ENCODE measurements at regions not wholly inside any gene's neighbourhood (a gene's known extent, or its start where the extent isn't known, plus 50 kb on each side); places are given as distances from the start of the nearest gene placed in this dataset.

- no peak overlapping the region for H3K18ac ChIP-seq (ENCODE audit: low read depth in 1 of 2, low read length in 2 of 2)
- H4K91ac ChIP-seq (ENCODE audit: low read length): no peak overlapping the region
- H3K79me1 ChIP-seq (replicated peaks; ENCODE audit: low read length, poor library complexity, severe bottlenecking): no peaks in the 10 kb centered on the region
- no peak overlapping the region for H3K27ac ChIP-seq (ENCODE audit: low read length, poor library complexity, severe bottlenecking)
- no peak overlapping the region for H3K4ac ChIP-seq (ENCODE audit: low read depth in 1 of 2, low read length in 2 of 2)
- no peaks in the 10 kb centered on the region for H3K27me3 ChIP-seq (ENCODE audit: control insufficient read depth in 1 of 2, insufficient read depth in 1 of 2, low read length in 2 of 2)
- no peak overlapping the region for H2AK5ac ChIP-seq (ENCODE audit: low read length, severe bottlenecking)
- no peak overlapping the region for H3K23ac ChIP-seq (ENCODE audit: low read length in 2 of 2)
- no peak overlapping the region for H3K9ac ChIP-seq (ENCODE audit: low read length)
- 48% methylated on average over 2 of the region's 2 CpGs for WGBS
- H3K14ac ChIP-seq (ENCODE audit: low read length in 2 of 2): no peak overlapping the region
- no peak overlapping the region for H2BK120ac ChIP-seq (ENCODE audit: low read depth, low read length)
- no peak overlapping the region for H2BK12ac ChIP-seq (ENCODE audit: low read length in 2 of 2)
- H3K4me3 ChIP-seq (ENCODE audit: insufficient read depth in 1 of 2, low read depth in 1 of 2, low read length in 2 of 2): no peak overlapping the region
- no peak overlapping the region for H2AFZ ChIP-seq (ENCODE audit: low read depth, low read length)
- DNase-seq: no peak
- H3K36me3 ChIP-seq (ENCODE audit: control insufficient read depth in 1 of 2, insufficient read depth in 2 of 2, low read depth in 1 of 2, low read length in 2 of 2): no peaks in the 10 kb centered on the region
- no peak overlapping the region for H2BK5ac ChIP-seq (ENCODE audit: low read depth, low read length, poor library complexity, severe bottlenecking)
- no peaks in the 10 kb centered on the region for H3K9me3 ChIP-seq (ENCODE audit: control insufficient read depth, low read length)
- H2BK15ac ChIP-seq (ENCODE audit: low read depth, poor library complexity, severe bottlenecking): no peak overlapping the region
- H4K8ac ChIP-seq (ENCODE audit: low read length): no peak overlapping the region
- peaks cover 2% of the 10 kb centered on the region for H3K4me1 ChIP-seq (ENCODE audit: control insufficient read depth, insufficient read depth, low read depth, low read length)
- H3K4me2 ChIP-seq (ENCODE audit: low read length, poor library complexity, severe bottlenecking): no peak overlapping the region
Measured at GRCh38 chr10:33573606-33574005, 239.1 kb upstream of the NRP1 start.

- H3K9me3 ChIP-seq (ENCODE audit: control insufficient read depth, low read length): no peaks in the 10 kb centered on the region
- no peaks in the 10 kb centered on the region for H3K36me3 ChIP-seq (ENCODE audit: control insufficient read depth in 1 of 2, insufficient read depth in 2 of 2, low read depth in 1 of 2, low read length in 2 of 2)
- H2BK12ac ChIP-seq (ENCODE audit: low read length in 2 of 2): no peak overlapping the region
- H2AK5ac ChIP-seq (ENCODE audit: low read length, severe bottlenecking): no peak overlapping the region
- H2BK5ac ChIP-seq (ENCODE audit: low read depth, low read length, poor library complexity, severe bottlenecking): no peak overlapping the region
- H3K9ac ChIP-seq (ENCODE audit: low read length): no peak overlapping the region
- H3K4ac ChIP-seq (ENCODE audit: low read depth in 1 of 2, low read length in 2 of 2): no peak overlapping the region
- H3K18ac ChIP-seq (ENCODE audit: low read depth in 1 of 2, low read length in 2 of 2): no peak overlapping the region
- no peak overlapping the region for H2AFZ ChIP-seq (ENCODE audit: low read depth, low read length)
- no peak overlapping the region for H2BK15ac ChIP-seq (ENCODE audit: low read depth, poor library complexity, severe bottlenecking)
- H3K79me1 ChIP-seq (replicated peaks; ENCODE audit: low read length, poor library complexity, severe bottlenecking): no peaks in the 10 kb centered on the region
- no peak overlapping the region for H3K23ac ChIP-seq (ENCODE audit: low read length in 2 of 2)
- H3K27me3 ChIP-seq (ENCODE audit: control insufficient read depth in 1 of 2, insufficient read depth in 1 of 2, low read length in 2 of 2): no peaks in the 10 kb centered on the region
- H3K4me3 ChIP-seq (ENCODE audit: insufficient read depth in 1 of 2, low read depth in 1 of 2, low read length in 2 of 2): no peak overlapping the region
- H3K4me2 ChIP-seq (ENCODE audit: low read length, poor library complexity, severe bottlenecking): no peak overlapping the region
- DNase-seq: no peak
- H2BK120ac ChIP-seq (ENCODE audit: low read depth, low read length): no peak overlapping the region
- no peak overlapping the region for H4K91ac ChIP-seq (ENCODE audit: low read length)
- peaks cover 2% of the 10 kb centered on the region for H3K4me1 ChIP-seq (ENCODE audit: control insufficient read depth, insufficient read depth, low read depth, low read length)
- 94% methylated on average over 1 of the region's 1 CpG for WGBS
- H3K14ac ChIP-seq (ENCODE audit: low read length in 2 of 2): no peak overlapping the region
- no peak overlapping the region for H3K27ac ChIP-seq (ENCODE audit: low read length, poor library complexity, severe bottlenecking)
- no peak overlapping the region for H4K8ac ChIP-seq (ENCODE audit: low read length)
Measured at GRCh38 chr10:33571616-33572015, 237.1 kb upstream of the NRP1 start.

- WGBS: 69% methylated on average over 3 of the region's 3 CpGs
- Histone ChIP-seq H3K18ac (ENCODE audit: low read depth in 1 of 2, low read length in 2 of 2) (no peak overlapping the region), H2BK15ac (ENCODE audit: low read depth, poor library complexity, severe bottlenecking) (no peak overlapping the region), H4K8ac (ENCODE audit: low read length) (no peak overlapping the region), H2AFZ (ENCODE audit: low read depth, low read length) (no peak overlapping the region), H3K9me3 (ENCODE audit: control insufficient read depth, low read length) (no peaks in the 10 kb centered on the region), H3K27me3 (ENCODE audit: control insufficient read depth in 1 of 2, insufficient read depth in 1 of 2, low read length in 2 of 2) (no peaks in the 10 kb centered on the region), H3K79me1 (replicated peaks; ENCODE audit: low read length, poor library complexity, severe bottlenecking) (no peaks in the 10 kb centered on the region), H3K9ac (ENCODE audit: low read length) (no peak overlapping the region), H2BK5ac (ENCODE audit: low read depth, low read length, poor library complexity, severe bottlenecking) (no peak overlapping the region), H3K14ac (ENCODE audit: low read length in 2 of 2) (no peak overlapping the region), H3K36me3 (ENCODE audit: control insufficient read depth in 1 of 2, insufficient read depth in 2 of 2, low read depth in 1 of 2, low read length in 2 of 2) (no peaks in the 10 kb centered on the region), H4K91ac (ENCODE audit: low read length) (no peak overlapping the region), H3K4me1 (ENCODE audit: control insufficient read depth, insufficient read depth, low read depth, low read length) (peaks cover 2% of the 10 kb centered on the region), H3K4ac (ENCODE audit: low read depth in 1 of 2, low read length in 2 of 2) (no peak overlapping the region), H2BK120ac (ENCODE audit: low read depth, low read length) (no peak overlapping the region), H2BK12ac (ENCODE audit: low read length in 2 of 2) (no peak overlapping the region), H3K23ac (ENCODE audit: low read length in 2 of 2) (no peak overlapping the region), H3K27ac (ENCODE audit: low read length, poor library complexity, severe bottlenecking) (no peak overlapping the region), H3K4me2 (ENCODE audit: low read length, poor library complexity, severe bottlenecking) (no peak overlapping the region), H2AK5ac (ENCODE audit: low read length, severe bottlenecking) (no peak overlapping the region), H3K4me3 (ENCODE audit: insufficient read depth in 1 of 2, low read depth in 1 of 2, low read length in 2 of 2) (no peak overlapping the region)
- no peak for DNase-seq
Measured at GRCh38 chr10:33570495-33570894, 236.0 kb upstream of the NRP1 start.

GRCh38 chr10:33569702-33570101, 235.2 kb upstream of the NRP1 start:
- H3K4me3 ChIP-seq (ENCODE audit: insufficient read depth in 1 of 2, low read depth in 1 of 2, low read length in 2 of 2): no peak overlapping the region
- no peak overlapping the region for H3K27ac ChIP-seq (ENCODE audit: low read length, poor library complexity, severe bottlenecking)
- H3K14ac ChIP-seq (ENCODE audit: low read length in 2 of 2): no peak overlapping the region
- no peaks in the 10 kb centered on the region for H3K9me3 ChIP-seq (ENCODE audit: control insufficient read depth, low read length)
- H3K4me2 ChIP-seq (ENCODE audit: low read length, poor library complexity, severe bottlenecking): no peak overlapping the region
- no peak overlapping the region for H3K4ac ChIP-seq (ENCODE audit: low read depth in 1 of 2, low read length in 2 of 2)
- H2BK12ac ChIP-seq (ENCODE audit: low read length in 2 of 2): no peak overlapping the region
- no peak overlapping the region for H3K9ac ChIP-seq (ENCODE audit: low read length)
- H3K4me1 ChIP-seq (ENCODE audit: control insufficient read depth, insufficient read depth, low read depth, low read length): peaks cover 2% of the 10 kb centered on the region
- no peak overlapping the region for H2AFZ ChIP-seq (ENCODE audit: low read depth, low read length)
- H3K18ac ChIP-seq (ENCODE audit: low read depth in 1 of 2, low read length in 2 of 2): no peak overlapping the region
- H4K8ac ChIP-seq (ENCODE audit: low read length): no peak overlapping the region
- H2AK5ac ChIP-seq (ENCODE audit: low read length, severe bottlenecking): no peak overlapping the region
- no peak overlapping the region for H4K91ac ChIP-seq (ENCODE audit: low read length)
- DNase-seq: no peak
- no peak overlapping the region for H2BK120ac ChIP-seq (ENCODE audit: low read depth, low read length)
- H3K27me3 ChIP-seq (ENCODE audit: control insufficient read depth in 1 of 2, insufficient read depth in 1 of 2, low read length in 2 of 2): no peaks in the 10 kb centered on the region
- no CpG with 5 or more reads among the region's 1 CpG for WGBS
- no peak overlapping the region for H2BK15ac ChIP-seq (ENCODE audit: low read depth, poor library complexity, severe bottlenecking)
- H3K79me1 ChIP-seq (replicated peaks; ENCODE audit: low read length, poor library complexity, severe bottlenecking): no peaks in the 10 kb centered on the region
- H3K36me3 ChIP-seq (ENCODE audit: control insufficient read depth in 1 of 2, insufficient read depth in 2 of 2, low read depth in 1 of 2, low read length in 2 of 2): no peaks in the 10 kb centered on the region
- H3K23ac ChIP-seq (ENCODE audit: low read length in 2 of 2): no peak overlapping the region
- no peak overlapping the region for H2BK5ac ChIP-seq (ENCODE audit: low read depth, low read length, poor library complexity, severe bottlenecking)

All from mesenchymal stem cell (in vitro differentiated cells and primary cell).